ENCODE measurements at regions not wholly inside any gene's neighbourhood (a gene's known extent, or its start where the extent isn't known, plus 50 kb on each side); places are given as distances from the start of the nearest gene placed in this dataset.
A peak's percentile ranks its signal among the peaks of the same experiment; 100 is the strongest.

DNA sequence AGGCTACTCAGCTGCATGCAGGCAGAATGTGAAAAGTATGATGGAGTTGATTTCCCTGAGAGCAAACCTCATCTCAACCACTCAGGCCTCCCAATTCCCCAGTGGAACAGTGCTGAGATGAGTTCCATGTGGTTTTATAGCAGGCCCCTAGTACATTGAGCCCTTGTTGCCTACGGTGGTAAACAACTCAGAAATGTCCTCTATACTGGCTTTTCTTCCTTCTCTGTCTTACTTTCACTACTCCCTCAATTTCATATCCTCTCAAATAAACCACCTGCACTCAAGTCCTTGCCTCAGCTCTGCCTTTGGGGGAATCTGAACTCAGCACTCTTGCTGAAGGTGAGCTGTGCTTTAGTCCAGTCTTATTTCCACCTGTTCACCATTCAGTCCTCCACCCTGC, 399.9 kb downstream of the PDCD6IP start:
- Histone ChIP-seq H3K4me1 (no peaks in the 10 kb centered on the region), H3K4me3 (no peak overlapping the region), H3K27ac (no peak overlapping the region), H3K9me3 (no peaks in the 10 kb centered on the region), H3K27me3 (no peaks in the 10 kb centered on the region), H3K36me3 (no peaks in the 10 kb centered on the region)
- DNase-seq: no peak
- WGBS, 2 donors: 32 to 43% methylated on average over 1 of the region's 1 CpG
- TF ChIP-seq POLR2A (IDR thresholded peaks at IDR 0.05) (no peak), EP300 (IDR thresholded peaks at IDR 0.05) (no peak), POLR2AphosphoS5 (IDR thresholded peaks at IDR 0.05) (no peak)
- TF ChIP-seq, protein P1, sequence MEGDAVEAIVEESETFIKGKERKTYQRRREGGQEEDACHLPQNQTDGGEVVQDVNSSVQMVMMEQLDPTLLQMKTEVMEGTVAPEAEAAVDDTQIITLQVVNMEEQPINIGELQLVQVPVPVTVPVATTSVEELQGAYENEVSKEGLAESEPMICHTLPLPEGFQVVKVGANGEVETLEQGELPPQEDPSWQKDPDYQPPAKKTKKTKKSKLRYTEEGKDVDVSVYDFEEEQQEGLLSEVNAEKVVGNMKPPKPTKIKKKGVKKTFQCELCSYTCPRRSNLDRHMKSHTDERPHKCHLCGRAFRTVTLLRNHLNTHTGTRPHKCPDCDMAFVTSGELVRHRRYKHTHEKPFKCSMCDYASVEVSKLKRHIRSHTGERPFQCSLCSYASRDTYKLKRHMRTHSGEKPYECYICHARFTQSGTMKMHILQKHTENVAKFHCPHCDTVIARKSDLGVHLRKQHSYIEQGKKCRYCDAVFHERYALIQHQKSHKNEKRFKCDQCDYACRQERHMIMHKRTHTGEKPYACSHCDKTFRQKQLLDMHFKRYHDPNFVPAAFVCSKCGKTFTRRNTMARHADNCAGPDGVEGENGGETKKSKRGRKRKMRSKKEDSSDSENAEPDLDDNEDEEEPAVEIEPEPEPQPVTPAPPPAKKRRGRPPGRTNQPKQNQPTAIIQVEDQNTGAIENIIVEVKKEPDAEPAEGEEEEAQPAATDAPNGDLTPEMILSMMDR (IDR thresholded peaks at IDR 0.05): no peak
- intact Hi-C loops (cut with DNase I): no loop called here

GRCh38 chr3:34200576-34200975, 402.1 kb downstream of the PDCD6IP start:
- intact Hi-C loops (cut with DNase I): no loop called here
- Histone ChIP-seq H3K27me3 (no peaks in the 10 kb centered on the region), H3K36me3 (no peaks in the 10 kb centered on the region), H3K9me3 (no peaks in the 10 kb centered on the region), H3K4me1 (no peaks in the 10 kb centered on the region), H3K27ac (no peak overlapping the region), H3K4me3 (no peak overlapping the region)
- WGBS, 2 donors: 59 to 75% methylated on average over 1 of the region's 1 CpG
- TF ChIP-seq POLR2A (IDR thresholded peaks at IDR 0.05) (no peak), EP300 (IDR thresholded peaks at IDR 0.05) (no peak), POLR2AphosphoS5 (IDR thresholded peaks at IDR 0.05) (no peak)
- TF ChIP-seq, protein P1 (IDR thresholded peaks at IDR 0.05): no peak
- no peak for DNase-seq

GRCh38 chr3:34202975-34203374, 404.5 kb downstream of the PDCD6IP start:
- WGBS, 2 donors: 72 to 81% methylated on average over 3 of the region's 3 CpGs
- Histone ChIP-seq H3K4me1 (peaks cover 0 to 10% (median 4%) of the 10 kb centered on the region in 4 donors), H3K36me3 (no peaks in the 10 kb centered on the region), H3K4me3 (no peak overlapping the region), H3K27ac (no peak overlapping the region), H3K9me3 (no peaks in the 10 kb centered on the region), H3K27me3 (no peaks in the 10 kb centered on the region)
- intact Hi-C loops (cut with DNase I): no loop called here
- no peak for DNase-seq
- TF ChIP-seq, protein P1 (IDR thresholded peaks at IDR 0.05): no peak
- TF ChIP-seq POLR2AphosphoS5 (IDR thresholded peaks at IDR 0.05): no peak
- TF ChIP-seq POLR2A (IDR thresholded peaks at IDR 0.05): no peak
- TF ChIP-seq EP300 (IDR thresholded peaks at IDR 0.05): no peak

DNA sequence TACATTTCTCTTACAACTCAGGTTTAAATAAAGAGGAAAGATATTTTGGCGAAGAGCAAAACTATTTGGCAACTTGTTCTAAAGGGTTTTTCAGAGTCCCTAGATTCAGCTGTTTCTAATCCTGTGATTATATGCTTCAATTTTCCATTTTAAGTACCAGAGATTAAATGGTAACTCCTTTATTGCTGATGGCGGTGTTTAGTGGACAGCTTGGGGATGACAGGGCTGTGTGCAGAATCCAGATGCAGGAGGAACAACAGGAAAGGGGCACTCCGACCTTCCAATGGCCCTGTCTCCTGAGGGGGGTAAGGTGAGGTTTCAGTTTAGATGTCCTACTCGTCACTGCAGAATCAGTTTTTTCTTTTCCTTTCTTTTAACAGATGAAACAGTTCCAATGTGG, 405.0 kb downstream of the PDCD6IP start:
- Histone ChIP-seq H3K36me3 (no peaks in the 10 kb centered on the region), H3K9me3 (no peaks in the 10 kb centered on the region), H3K4me3 (no peak overlapping the region), H3K27ac (no peak overlapping the region), H3K4me1 (peaks cover 0 to 14% (median 6%) of the 10 kb centered on the region in 4 donors), H3K27me3 (no peaks in the 10 kb centered on the region)
- intact Hi-C loops (cut with DNase I): no loop called here
- no peak for DNase-seq
- 84 to 87% methylated on average over 4 of the region's 4 CpGs for WGBS, 2 donors
- TF ChIP-seq EP300 (IDR thresholded peaks at IDR 0.05) (no peak), POLR2A (IDR thresholded peaks at IDR 0.05) (no peak), POLR2AphosphoS5 (IDR thresholded peaks at IDR 0.05) (no peak)
- TF ChIP-seq, protein P1 (IDR thresholded peaks at IDR 0.05): no peak

DNA sequence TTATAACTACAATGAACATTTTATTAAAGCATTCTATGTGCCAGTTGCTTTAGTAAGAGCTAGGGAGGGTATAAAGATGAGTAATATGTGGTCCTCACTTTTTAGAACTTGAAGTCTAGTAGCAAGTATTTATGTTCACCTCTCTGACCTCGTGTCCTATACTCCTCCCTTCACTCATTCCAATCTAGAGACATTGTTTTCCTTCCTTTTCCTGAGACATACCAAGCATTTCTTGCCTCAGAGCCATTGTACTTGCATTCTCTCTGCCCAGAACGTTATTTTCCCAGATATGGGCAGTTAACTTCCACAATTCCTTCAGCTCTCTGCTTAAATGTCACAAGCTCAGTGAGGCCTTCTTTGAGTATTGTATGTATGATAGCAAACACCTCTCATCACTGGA, 408.6 kb downstream of the PDCD6IP start:
- intact Hi-C loops (cut with DNase I): no loop called here
- Histone ChIP-seq H3K27me3 (no peaks in the 10 kb centered on the region), H3K9me3 (no peaks in the 10 kb centered on the region), H3K4me3 (no peak overlapping the region), H3K36me3 (no peaks in the 10 kb centered on the region), H3K4me1 (peaks cover 0 to 20% (median 7%) of the 10 kb centered on the region in 4 donors), H3K27ac (peak overlapping the region in 3 of 4 donors; percentile 53 to 87 (median 69))
- TF ChIP-seq POLR2A (IDR thresholded peaks at IDR 0.05): no peak
- no peak for TF ChIP-seq EP300 (IDR thresholded peaks at IDR 0.05)
- TF ChIP-seq, protein P1 (IDR thresholded peaks at IDR 0.05): no peak
- no peak for TF ChIP-seq POLR2AphosphoS5 (IDR thresholded peaks at IDR 0.05)
- no peak for DNase-seq
- WGBS, 2 donors: 44 to 60% methylated on average over 2 of the region's 2 CpGs

Measured in sigmoid colon (tissue), 6 donors.